ENCODE measurements at regions not wholly inside any gene's neighbourhood (a gene's known extent, or its start where the extent isn't known, plus 50 kb on each side); places are given as distances from the start of the nearest gene placed in this dataset.

- TF ChIP-seq EZH2 (IDR thresholded peaks at IDR 0.05), result no peak
- TF ChIP-seq EZH2phosphoT487 (IDR thresholded peaks at IDR 0.05), result no peak
- no peak for TF ChIP-seq CTCF (IDR thresholded peaks at IDR 0.05)
- no peaks in the 10 kb centered on the region for H3K4me1 ChIP-seq
- H4K20me1 ChIP-seq (ENCODE audit: low read depth), result no peaks in the 10 kb centered on the region
- no peak overlapping the region for H3K4me3 ChIP-seq
- Mint-ChIP-seq H3K9me3 (peaks cover 9% of the 10 kb centered on the region), H3K4me1 (no peaks in the 10 kb centered on the region), H3K27ac (no peak overlapping the region), H3K36me3 (peaks cover 1% of the 10 kb centered on the region), H3K4me3 (no peak overlapping the region), H3K27me3 (ENCODE audit: insufficient read depth, low read depth) (peaks cover 2% of the 10 kb centered on the region)
- no peaks in the 10 kb centered on the region for H3K36me3 ChIP-seq
- no peaks in the 10 kb centered on the region for H3K79me2 ChIP-seq (ENCODE audit: low read depth)
- no peaks in the 10 kb centered on the region for H3K27me3 ChIP-seq
- H3K27ac ChIP-seq, result no peak overlapping the region
- no peaks in the 10 kb centered on the region for H3F3A ChIP-seq (ENCODE audit: low read depth)
- no peak for DNase-seq (ENCODE audit: low spot score)
- no peak overlapping the region for H2AFZ ChIP-seq (replicated peaks)
- no peak overlapping the region for H3K4me2 ChIP-seq
- no peak overlapping the region for H3K9ac ChIP-seq
- no peaks in the 10 kb centered on the region for H3K9me3 ChIP-seq (ENCODE audit: low read depth)
Measured at GRCh38 chr18:51955136-51955535, 384.9 kb upstream of the DCC start.

- Histone ChIP-seq H3K79me2 (ENCODE audit: low read depth) (no peaks in the 10 kb centered on the region), H3F3A (ENCODE audit: low read depth) (no peaks in the 10 kb centered on the region), H3K36me3 (no peaks in the 10 kb centered on the region), H3K27ac (no peak overlapping the region), H4K20me1 (ENCODE audit: low read depth) (no peaks in the 10 kb centered on the region), H3K9me3 (ENCODE audit: low read depth) (no peaks in the 10 kb centered on the region), H3K4me3 (no peak overlapping the region), H3K9ac (no peak overlapping the region), H3K27me3 (no peaks in the 10 kb centered on the region), H2AFZ (replicated peaks) (no peak overlapping the region), H3K4me2 (no peak overlapping the region), H3K4me1 (no peaks in the 10 kb centered on the region)
- Mint-ChIP-seq H3K4me3 (no peak overlapping the region), H3K27ac (no peak overlapping the region), H3K36me3 (no peaks in the 10 kb centered on the region), H3K27me3 (ENCODE audit: insufficient read depth, low read depth) (peaks cover 2% of the 10 kb centered on the region), H3K9me3 (no peaks in the 10 kb centered on the region), H3K4me1 (no peaks in the 10 kb centered on the region)
- no peak for DNase-seq (ENCODE audit: low spot score)
- no peak for TF ChIP-seq EZH2phosphoT487 (IDR thresholded peaks at IDR 0.05)
- TF ChIP-seq CTCF (IDR thresholded peaks at IDR 0.05), result no peak
- TF ChIP-seq EZH2 (IDR thresholded peaks at IDR 0.05), result no peak
Measured at GRCh38 chr18:51957001-51957400, 383.0 kb upstream of the DCC start.

- no peaks in the 10 kb centered on the region for H3K36me3 Mint-ChIP-seq
- H3K27me3 Mint-ChIP-seq (ENCODE audit: insufficient read depth, low read depth), result peaks cover 9% of the 10 kb centered on the region
- H3K4me2 ChIP-seq, result no peak overlapping the region
- no peak overlapping the region for H3K4me3 ChIP-seq
- peaks cover 6% of the 10 kb centered on the region for H3K9me3 Mint-ChIP-seq
- H3K27me3 ChIP-seq, result no peaks in the 10 kb centered on the region
- no peak overlapping the region for H3K4me3 Mint-ChIP-seq
- no peaks in the 10 kb centered on the region for H3K9me3 ChIP-seq (ENCODE audit: low read depth)
- no peaks in the 10 kb centered on the region for H4K20me1 ChIP-seq (ENCODE audit: low read depth)
- H3K27ac Mint-ChIP-seq, result no peak overlapping the region
- peaks cover 12% of the 10 kb centered on the region for H3K4me1 Mint-ChIP-seq
- no peak overlapping the region for H3K27ac ChIP-seq
- H2AFZ ChIP-seq (replicated peaks), result peak overlapping the region; percentile 20
- no peak for DNase-seq (ENCODE audit: low spot score)
- H3F3A ChIP-seq (ENCODE audit: low read depth), result no peaks in the 10 kb centered on the region
- TF ChIP-seq EZH2 (IDR thresholded peaks at IDR 0.05) (no peak), EZH2phosphoT487 (IDR thresholded peaks at IDR 0.05) (no peak), CTCF (IDR thresholded peaks at IDR 0.05) (no peak)
- H3K79me2 ChIP-seq (ENCODE audit: low read depth), result no peaks in the 10 kb centered on the region
- H3K4me1 ChIP-seq, result peaks cover 6% of the 10 kb centered on the region
- no peak overlapping the region for H3K9ac ChIP-seq
- no peaks in the 10 kb centered on the region for H3K36me3 ChIP-seq
Measured at GRCh38 chr18:51980101-51980500, 359.9 kb upstream of the DCC start.

Data from neural progenitor cell (in vitro differentiated cells).